Endothelial cell (in vitro differentiated cells): ENCODE measurements at regions not wholly inside any gene's neighbourhood (a gene's known extent, or its start where the extent isn't known, plus 50 kb on each side); places are given as distances from the start of the nearest gene placed in this dataset.

Source experiments
- DNase-seq: peaks from one replicate; pipeline ENCODE4 v3.0.0; 2021; ENCODE audit warnings: low spot score
- H3K27ac Mint-ChIP-seq: one replicate; pipeline ENCODE4 v1.8.0; 2021; ENCODE audit warnings: mixed read lengths, inconsistent platforms; ENCODE audit not compliant: unreplicated experiment
- H3K27me3 Mint-ChIP-seq: one replicate; pipeline ENCODE4 v1.8.0; 2021; ENCODE audit warnings: mild to moderate bottlenecking, moderate library complexity, mixed read lengths, inconsistent platforms; ENCODE audit not compliant: unreplicated experiment
- H3K36me3 Mint-ChIP-seq: one replicate; pipeline ENCODE4 v1.8.0; 2021; ENCODE audit warnings: mild to moderate bottlenecking, low read depth, mixed read lengths, inconsistent platforms; ENCODE audit not compliant: unreplicated experiment
- H3K4me1 Mint-ChIP-seq: one replicate; pipeline ENCODE4 v1.8.0; 2021; ENCODE audit warnings: mild to moderate bottlenecking, mixed read lengths, inconsistent platforms; ENCODE audit not compliant: unreplicated experiment
- H3K4me3 Mint-ChIP-seq: one replicate; pipeline ENCODE4 v1.8.0; 2021; ENCODE audit warnings: mild to moderate bottlenecking, mixed read lengths, inconsistent platforms; ENCODE audit not compliant: unreplicated experiment
- H3K9me3 Mint-ChIP-seq: one replicate; pipeline ENCODE4 v1.8.0; 2021; ENCODE audit warnings: mixed read lengths, inconsistent platforms; ENCODE audit not compliant: unreplicated experiment
- CTCF ChIP-seq: fragments of 200-600 bp; sonication (generic); IDR thresholded peaks from one replicate; pipeline ENCODE4 v1.5.0; 2021; ENCODE audit warnings: antibody characterized with exemption; ENCODE audit not compliant: unreplicated experiment

DNA sequence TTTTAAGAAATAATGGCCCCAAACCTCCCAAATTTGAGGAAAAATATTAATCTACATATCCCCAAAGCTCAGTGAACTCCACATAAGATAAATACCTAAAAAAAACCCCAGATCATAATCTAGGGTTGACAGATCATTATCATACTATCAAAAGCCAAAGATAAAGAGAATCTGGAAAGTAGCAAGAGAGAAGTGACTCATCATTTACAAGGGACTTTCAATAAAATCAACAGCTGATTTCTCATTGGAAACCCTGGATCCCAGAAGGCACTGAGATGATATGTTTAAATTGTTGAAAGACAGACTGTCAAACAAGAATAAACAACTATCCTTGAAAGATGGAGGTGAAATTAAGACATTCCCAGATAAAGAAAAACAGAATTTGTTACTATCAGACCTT, 199.3 kb downstream of the KCNRG start:
- peaks cover 4% of the 10 kb centered on the region for H3K36me3 Mint-ChIP-seq
- no peak overlapping the region for H3K4me3 Mint-ChIP-seq
- TF ChIP-seq CTCF = no peak
- DNase-seq = no peak
- H3K9me3 Mint-ChIP-seq = no peaks in the 10 kb centered on the region
- no peak overlapping the region for H3K27ac Mint-ChIP-seq
- H3K27me3 Mint-ChIP-seq = no peaks in the 10 kb centered on the region
- no peaks in the 10 kb centered on the region for H3K4me1 Mint-ChIP-seq

DNA sequence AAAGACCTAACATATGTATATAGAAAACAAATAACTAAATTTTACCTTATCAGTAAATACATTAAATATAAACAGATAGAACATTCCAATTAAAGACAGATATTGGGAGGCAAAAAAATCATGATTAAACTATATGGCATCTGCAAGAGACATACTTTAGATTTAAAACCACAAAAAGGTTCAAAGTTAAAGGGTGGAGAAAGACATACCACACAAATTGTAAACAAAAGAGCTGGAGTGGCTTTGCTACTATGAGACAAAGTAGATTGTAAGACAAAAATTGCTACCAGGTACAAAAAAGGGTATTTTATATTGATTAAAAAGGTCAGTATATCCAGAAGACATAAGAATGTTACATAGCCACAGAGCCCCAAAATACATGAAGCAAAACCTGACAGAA, 200.2 kb downstream of the KCNRG start:
- DNase-seq = no peak
- Mint-ChIP-seq H3K36me3 (peaks cover 4% of the 10 kb centered on the region), H3K27ac (no peak overlapping the region), H3K9me3 (no peaks in the 10 kb centered on the region), H3K4me3 (no peak overlapping the region), H3K4me1 (no peaks in the 10 kb centered on the region), H3K27me3 (no peaks in the 10 kb centered on the region)
- TF ChIP-seq CTCF = no peak

GRCh38 chr13:50219743-50220142, 204.5 kb downstream of the KCNRG start:
- no peaks in the 10 kb centered on the region for H3K36me3 Mint-ChIP-seq
- peaks cover 1% of the 10 kb centered on the region for H3K27me3 Mint-ChIP-seq
- no peak overlapping the region for H3K4me3 Mint-ChIP-seq
- no peaks in the 10 kb centered on the region for H3K4me1 Mint-ChIP-seq
- no peak for DNase-seq
- no peaks in the 10 kb centered on the region for H3K9me3 Mint-ChIP-seq
- no peak overlapping the region for H3K27ac Mint-ChIP-seq
- TF ChIP-seq CTCF = no peak

DNA sequence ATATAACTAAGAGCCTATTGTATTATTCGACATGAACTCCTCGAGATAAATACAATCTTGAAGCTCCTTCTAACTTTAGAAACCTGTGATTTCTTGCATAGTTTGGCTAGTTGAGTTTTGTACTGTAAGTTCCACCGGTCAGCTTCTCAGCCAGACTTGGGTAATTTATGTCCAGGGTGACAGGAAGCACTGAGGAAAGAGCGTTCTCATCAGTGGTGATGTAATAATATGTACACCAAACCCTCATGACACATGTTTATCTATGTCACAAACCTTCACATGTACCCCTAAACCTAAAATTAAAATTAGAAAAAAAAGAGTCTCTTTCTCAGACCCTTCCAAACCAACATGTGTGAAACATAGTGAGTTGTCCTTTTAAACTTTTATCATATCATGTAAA, 205.7 kb downstream of the KCNRG start:
- Mint-ChIP-seq H3K4me1 (no peaks in the 10 kb centered on the region), H3K27me3 (peaks cover 1% of the 10 kb centered on the region), H3K36me3 (no peaks in the 10 kb centered on the region), H3K27ac (peak overlapping the region; percentile 19), H3K4me3 (no peak overlapping the region), H3K9me3 (no peaks in the 10 kb centered on the region)
- no peak for DNase-seq
- TF ChIP-seq CTCF = no peak

- DNase-seq = no peak
- Mint-ChIP-seq H3K36me3 (no peaks in the 10 kb centered on the region), H3K4me1 (no peaks in the 10 kb centered on the region), H3K4me3 (no peak overlapping the region), H3K27me3 (peaks cover 1% of the 10 kb centered on the region), H3K27ac (no peak overlapping the region), H3K9me3 (no peaks in the 10 kb centered on the region)
- no peak for TF ChIP-seq CTCF
Observed at GRCh38 chr13:50222569-50223332, 207.5 kb downstream of the KCNRG start.
